ENCODE measurements at regions not wholly inside any gene's neighbourhood (a gene's known extent, or its start where the extent isn't known, plus 50 kb on each side); places are given as distances from the start of the nearest gene placed in this dataset.
"Not testable (repeated sequence)": the region's sequence is repeated elsewhere in the genome, so short reads cannot be mapped to it uniquely, and the experiment has no call there.

DNA sequence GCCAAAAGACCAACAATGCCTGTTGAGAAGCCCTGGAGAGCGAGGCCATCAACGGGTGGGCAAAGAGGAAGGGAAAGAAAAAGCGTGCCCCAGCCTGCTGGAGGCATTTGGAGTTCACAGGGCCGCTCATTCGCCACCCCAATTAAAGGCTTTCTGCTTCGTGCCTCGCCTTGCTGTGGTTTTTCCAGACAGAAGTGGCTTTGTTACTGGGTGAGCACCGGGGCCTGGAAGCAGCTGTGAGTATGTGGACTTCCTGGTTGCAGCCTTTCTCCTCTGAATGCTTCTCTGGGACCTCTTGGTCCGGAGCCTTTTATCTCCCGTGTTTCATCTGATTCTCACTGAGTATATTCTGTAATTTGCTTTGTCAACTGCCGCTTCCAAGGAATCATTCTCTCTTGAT, 118.1 kb upstream of the EGR2 start:
- Histone ChIP-seq H4K20me1 (ENCODE audit: insufficient read depth, low read length) (no peaks in the 10 kb centered on the region), H2AFZ (ENCODE audit: low read length) (no peak overlapping the region), H3K9me3 (replicated peaks; ENCODE audit: insufficient read depth, low read length) (no peaks in the 10 kb centered on the region), H3F3A (ENCODE audit: insufficient read depth, low read length) (no peaks in the 10 kb centered on the region), H3K27ac (ENCODE audit: low read length) (no peak overlapping the region), H3K4me3 (ENCODE audit: low read length) (no peak overlapping the region), H3K9me2 (replicated peaks; ENCODE audit: insufficient read depth, low read length) (no peaks in the 10 kb centered on the region), H3K4me1 (ENCODE audit: low read length) (no peaks in the 10 kb centered on the region), H3K4me2 (ENCODE audit: low read depth, low read length) (no peak overlapping the region), H3K79me2 (ENCODE audit: low read length) (no peaks in the 10 kb centered on the region), H3K9ac (ENCODE audit: low read length) (no peak overlapping the region), H3K36me3 (replicated peaks; ENCODE audit: insufficient read depth, low read length) (no peaks in the 10 kb centered on the region), H3K27me3 (replicated peaks; ENCODE audit: insufficient read depth, low read length) (no peaks in the 10 kb centered on the region)
- DNase-seq, result no peak
- TF ChIP-seq, protein P1, sequence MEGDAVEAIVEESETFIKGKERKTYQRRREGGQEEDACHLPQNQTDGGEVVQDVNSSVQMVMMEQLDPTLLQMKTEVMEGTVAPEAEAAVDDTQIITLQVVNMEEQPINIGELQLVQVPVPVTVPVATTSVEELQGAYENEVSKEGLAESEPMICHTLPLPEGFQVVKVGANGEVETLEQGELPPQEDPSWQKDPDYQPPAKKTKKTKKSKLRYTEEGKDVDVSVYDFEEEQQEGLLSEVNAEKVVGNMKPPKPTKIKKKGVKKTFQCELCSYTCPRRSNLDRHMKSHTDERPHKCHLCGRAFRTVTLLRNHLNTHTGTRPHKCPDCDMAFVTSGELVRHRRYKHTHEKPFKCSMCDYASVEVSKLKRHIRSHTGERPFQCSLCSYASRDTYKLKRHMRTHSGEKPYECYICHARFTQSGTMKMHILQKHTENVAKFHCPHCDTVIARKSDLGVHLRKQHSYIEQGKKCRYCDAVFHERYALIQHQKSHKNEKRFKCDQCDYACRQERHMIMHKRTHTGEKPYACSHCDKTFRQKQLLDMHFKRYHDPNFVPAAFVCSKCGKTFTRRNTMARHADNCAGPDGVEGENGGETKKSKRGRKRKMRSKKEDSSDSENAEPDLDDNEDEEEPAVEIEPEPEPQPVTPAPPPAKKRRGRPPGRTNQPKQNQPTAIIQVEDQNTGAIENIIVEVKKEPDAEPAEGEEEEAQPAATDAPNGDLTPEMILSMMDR (IDR thresholded peaks at IDR 0.05; ENCODE audit: low read length), result no peak
- TF ChIP-seq EZH2 (optimal IDR thresholded peaks at IDR 0.05; ENCODE audit: low read depth, low read length) (no peak), EZH2phosphoT487 (IDR thresholded peaks at IDR 0.05; ENCODE audit: low read length) (no peak)

DNA sequence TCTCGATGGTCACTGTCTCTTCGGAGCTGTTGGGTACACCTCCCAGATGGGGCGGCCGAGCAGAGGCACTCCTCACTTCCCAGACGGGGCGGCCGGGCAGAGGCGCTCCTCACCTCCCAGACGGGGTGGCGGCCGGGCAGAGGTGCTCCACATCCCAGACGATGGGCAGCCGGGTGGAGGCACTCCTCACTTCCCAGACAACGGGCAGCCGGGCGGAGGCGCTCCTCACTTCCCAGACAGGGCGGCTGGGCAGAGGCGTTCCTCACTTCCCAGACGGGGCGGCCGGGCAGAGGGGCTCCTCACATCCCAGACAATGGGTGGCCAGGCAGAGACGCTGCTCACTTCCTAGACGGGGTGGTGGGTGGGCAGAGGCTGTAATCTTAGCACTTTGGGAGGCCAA, 112.6 kb upstream of the EGR2 start:
- H2AFZ ChIP-seq (ENCODE audit: low read length); H3K27ac ChIP-seq (ENCODE audit: low read length); H3K4me3 ChIP-seq (ENCODE audit: low read length); H3K4me1 ChIP-seq (ENCODE audit: low read length); H4K20me1 ChIP-seq (ENCODE audit: insufficient read depth, low read length); H3K9me2 ChIP-seq (replicated peaks; ENCODE audit: insufficient read depth, low read length); H3K36me3 ChIP-seq (replicated peaks; ENCODE audit: insufficient read depth, low read length); H3F3A ChIP-seq (ENCODE audit: insufficient read depth, low read length); H3K79me2 ChIP-seq (ENCODE audit: low read length); H3K27me3 ChIP-seq (replicated peaks; ENCODE audit: insufficient read depth, low read length); DNase-seq; H3K4me2 ChIP-seq (ENCODE audit: low read depth, low read length); H3K9me3 ChIP-seq (replicated peaks; ENCODE audit: insufficient read depth, low read length); H3K9ac ChIP-seq (ENCODE audit: low read length): not testable (repeated sequence)

DNA sequence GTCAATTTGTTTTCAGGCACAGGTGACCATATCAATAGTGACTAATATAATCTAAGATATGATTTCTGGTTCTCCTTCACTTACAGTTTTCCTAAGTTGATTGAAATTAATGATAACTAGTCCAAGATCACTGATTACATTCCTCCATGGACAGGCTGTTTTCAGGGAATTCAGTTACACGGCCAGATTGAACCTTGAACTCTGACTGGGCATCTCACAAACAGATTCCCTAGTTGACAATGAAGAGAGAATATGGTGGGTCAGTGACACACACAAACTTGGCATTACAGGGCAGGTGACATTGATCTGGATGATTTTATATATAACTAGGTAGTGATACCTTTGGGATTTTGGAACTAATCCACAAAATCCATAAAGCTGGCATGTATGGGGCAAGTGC, 110.2 kb upstream of the EGR2 start:
- no peaks in the 10 kb centered on the region for H3K9me2 ChIP-seq (replicated peaks; ENCODE audit: insufficient read depth, low read length)
- no peaks in the 10 kb centered on the region for H4K20me1 ChIP-seq (ENCODE audit: insufficient read depth, low read length)
- no peak for DNase-seq
- no peaks in the 10 kb centered on the region for H3K79me2 ChIP-seq (ENCODE audit: low read length)
- TF ChIP-seq EZH2phosphoT487 (IDR thresholded peaks at IDR 0.05; ENCODE audit: low read length), result no peak
- TF ChIP-seq EZH2 (optimal IDR thresholded peaks at IDR 0.05; ENCODE audit: low read depth, low read length), result no peak
- TF ChIP-seq, protein P1 (IDR thresholded peaks at IDR 0.05; ENCODE audit: low read length), result no peak
- no peaks in the 10 kb centered on the region for H3K27me3 ChIP-seq (replicated peaks; ENCODE audit: insufficient read depth, low read length)
- no peak overlapping the region for H3K27ac ChIP-seq (ENCODE audit: low read length)
- no peaks in the 10 kb centered on the region for H3K36me3 ChIP-seq (replicated peaks; ENCODE audit: insufficient read depth, low read length)
- no peak overlapping the region for H3K9ac ChIP-seq (ENCODE audit: low read length)
- H3F3A ChIP-seq (ENCODE audit: insufficient read depth, low read length), result no peaks in the 10 kb centered on the region
- no peak overlapping the region for H2AFZ ChIP-seq (ENCODE audit: low read length)
- no peak overlapping the region for H3K4me2 ChIP-seq (ENCODE audit: low read depth, low read length)
- no peaks in the 10 kb centered on the region for H3K4me1 ChIP-seq (ENCODE audit: low read length)
- H3K4me3 ChIP-seq (ENCODE audit: low read length), result no peak overlapping the region
- no peaks in the 10 kb centered on the region for H3K9me3 ChIP-seq (replicated peaks; ENCODE audit: insufficient read depth, low read length)

DNA sequence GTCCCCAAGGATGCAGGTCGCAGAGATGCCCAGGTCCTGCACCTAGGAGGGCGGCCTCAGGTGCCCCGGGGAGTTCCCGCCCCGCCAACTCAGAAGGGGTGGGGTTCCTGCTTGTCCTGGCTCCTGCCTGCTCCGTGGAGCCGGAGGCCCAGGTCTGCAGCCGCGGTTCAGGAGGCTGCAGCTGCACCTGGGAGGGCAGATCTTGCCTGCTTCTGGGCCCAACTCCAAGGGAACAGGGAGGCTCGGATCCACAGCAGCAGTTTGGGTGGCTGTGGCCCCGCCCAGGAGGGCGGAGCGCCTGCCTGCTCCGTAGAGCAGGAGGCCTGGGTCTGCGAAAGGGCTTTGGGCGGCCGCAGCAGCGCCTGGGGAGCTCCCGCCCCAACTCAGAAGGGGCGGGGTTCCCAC, 108.2 kb upstream of the EGR2 start:
- TF ChIP-seq, protein P1 (IDR thresholded peaks at IDR 0.05; ENCODE audit: low read length), result no peak
- H3K9me3 ChIP-seq (replicated peaks; ENCODE audit: insufficient read depth, low read length), result no peaks in the 10 kb centered on the region
- no peaks in the 10 kb centered on the region for H3K9me2 ChIP-seq (replicated peaks; ENCODE audit: insufficient read depth, low read length)
- H2AFZ ChIP-seq (ENCODE audit: low read length), result no peak overlapping the region
- H3K4me1 ChIP-seq (ENCODE audit: low read length), result no peaks in the 10 kb centered on the region
- no peaks in the 10 kb centered on the region for H3K79me2 ChIP-seq (ENCODE audit: low read length)
- H3K27me3 ChIP-seq (replicated peaks; ENCODE audit: insufficient read depth, low read length), result no peaks in the 10 kb centered on the region
- DNase-seq, result no peak
- no peak overlapping the region for H3K27ac ChIP-seq (ENCODE audit: low read length)
- H3K9ac ChIP-seq (ENCODE audit: low read length), result no peak overlapping the region
- no peaks in the 10 kb centered on the region for H3K36me3 ChIP-seq (replicated peaks; ENCODE audit: insufficient read depth, low read length)
- no peaks in the 10 kb centered on the region for H3F3A ChIP-seq (ENCODE audit: insufficient read depth, low read length)
- no peak overlapping the region for H3K4me2 ChIP-seq (ENCODE audit: low read depth, low read length)
- H4K20me1 ChIP-seq (ENCODE audit: insufficient read depth, low read length), result no peaks in the 10 kb centered on the region
- no peak overlapping the region for H3K4me3 ChIP-seq (ENCODE audit: low read length)
